ENCODE measurements at regions not wholly inside any gene's neighbourhood (a gene's known extent, or its start where the extent isn't known, plus 50 kb on each side); places are given as distances from the start of the nearest gene placed in this dataset.

DNA sequence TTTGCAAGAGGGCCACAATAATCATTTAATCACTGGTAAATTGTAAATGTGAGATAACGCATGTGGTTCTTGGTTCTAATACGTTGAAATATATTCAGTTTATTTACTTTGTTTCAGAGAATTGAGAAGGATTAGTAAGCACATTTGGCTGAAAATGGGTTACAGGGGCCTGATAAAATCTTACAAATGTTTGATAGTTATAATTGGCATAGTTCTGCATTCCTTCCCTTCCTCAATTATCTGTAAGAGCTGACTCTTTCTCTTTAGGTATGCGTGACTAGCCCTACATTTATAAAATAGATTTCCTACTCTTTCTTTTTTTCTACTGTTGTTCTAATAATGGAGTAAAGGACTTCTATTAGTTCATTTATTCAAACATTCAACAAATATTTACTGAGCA is 685.2 kb downstream of the NUP35 start:
- Histone ChIP-seq H3K9me3 (ENCODE audit: low read length) (no peaks in the 10 kb centered on the region), H3K79me2 (replicated peaks; ENCODE audit: insufficient read depth, low read length) (no peaks in the 10 kb centered on the region), H3K27ac (ENCODE audit: low read length) (no peak overlapping the region), H3K4me3 (ENCODE audit: low read length) (no peak overlapping the region), H3K36me3 (ENCODE audit: insufficient read depth, low read length) (no peaks in the 10 kb centered on the region), H3K4me2 (ENCODE audit: low read length) (no peak overlapping the region), H3F3A (ENCODE audit: insufficient read depth, low read length, poor library complexity, severe bottlenecking) (no peaks in the 10 kb centered on the region), H3K27me3 (ENCODE audit: insufficient read depth, low read depth, low read length) (no peaks in the 10 kb centered on the region), H2AFZ (ENCODE audit: low read depth, low read length) (no peak overlapping the region), H3K9me2 (ENCODE audit: insufficient read depth, low read length) (no peaks in the 10 kb centered on the region), H3K9ac (ENCODE audit: low read length) (no peak overlapping the region), H4K20me1 (ENCODE audit: insufficient read depth) (no peaks in the 10 kb centered on the region)
- TF ChIP-seq, protein P1, sequence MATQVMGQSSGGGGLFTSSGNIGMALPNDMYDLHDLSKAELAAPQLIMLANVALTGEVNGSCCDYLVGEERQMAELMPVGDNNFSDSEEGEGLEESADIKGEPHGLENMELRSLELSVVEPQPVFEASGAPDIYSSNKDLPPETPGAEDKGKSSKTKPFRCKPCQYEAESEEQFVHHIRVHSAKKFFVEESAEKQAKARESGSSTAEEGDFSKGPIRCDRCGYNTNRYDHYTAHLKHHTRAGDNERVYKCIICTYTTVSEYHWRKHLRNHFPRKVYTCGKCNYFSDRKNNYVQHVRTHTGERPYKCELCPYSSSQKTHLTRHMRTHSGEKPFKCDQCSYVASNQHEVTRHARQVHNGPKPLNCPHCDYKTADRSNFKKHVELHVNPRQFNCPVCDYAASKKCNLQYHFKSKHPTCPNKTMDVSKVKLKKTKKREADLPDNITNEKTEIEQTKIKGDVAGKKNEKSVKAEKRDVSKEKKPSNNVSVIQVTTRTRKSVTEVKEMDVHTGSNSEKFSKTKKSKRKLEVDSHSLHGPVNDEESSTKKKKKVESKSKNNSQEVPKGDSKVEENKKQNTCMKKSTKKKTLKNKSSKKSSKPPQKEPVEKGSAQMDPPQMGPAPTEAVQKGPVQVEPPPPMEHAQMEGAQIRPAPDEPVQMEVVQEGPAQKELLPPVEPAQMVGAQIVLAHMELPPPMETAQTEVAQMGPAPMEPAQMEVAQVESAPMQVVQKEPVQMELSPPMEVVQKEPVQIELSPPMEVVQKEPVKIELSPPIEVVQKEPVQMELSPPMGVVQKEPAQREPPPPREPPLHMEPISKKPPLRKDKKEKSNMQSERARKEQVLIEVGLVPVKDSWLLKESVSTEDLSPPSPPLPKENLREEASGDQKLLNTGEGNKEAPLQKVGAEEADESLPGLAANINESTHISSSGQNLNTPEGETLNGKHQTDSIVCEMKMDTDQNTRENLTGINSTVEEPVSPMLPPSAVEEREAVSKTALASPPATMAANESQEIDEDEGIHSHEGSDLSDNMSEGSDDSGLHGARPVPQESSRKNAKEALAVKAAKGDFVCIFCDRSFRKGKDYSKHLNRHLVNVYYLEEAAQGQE (IDR thresholded peaks at IDR 0.05; ENCODE audit: borderline replicate concordance), result no peak
- TF ChIP-seq SMC3 (conservative IDR thresholded peaks at IDR 0.05; ENCODE audit: poor library complexity), result no peak
- TF ChIP-seq RAD21 (conservative IDR thresholded peaks at IDR 0.05), result no peak
- TF ChIP-seq, protein P2, sequence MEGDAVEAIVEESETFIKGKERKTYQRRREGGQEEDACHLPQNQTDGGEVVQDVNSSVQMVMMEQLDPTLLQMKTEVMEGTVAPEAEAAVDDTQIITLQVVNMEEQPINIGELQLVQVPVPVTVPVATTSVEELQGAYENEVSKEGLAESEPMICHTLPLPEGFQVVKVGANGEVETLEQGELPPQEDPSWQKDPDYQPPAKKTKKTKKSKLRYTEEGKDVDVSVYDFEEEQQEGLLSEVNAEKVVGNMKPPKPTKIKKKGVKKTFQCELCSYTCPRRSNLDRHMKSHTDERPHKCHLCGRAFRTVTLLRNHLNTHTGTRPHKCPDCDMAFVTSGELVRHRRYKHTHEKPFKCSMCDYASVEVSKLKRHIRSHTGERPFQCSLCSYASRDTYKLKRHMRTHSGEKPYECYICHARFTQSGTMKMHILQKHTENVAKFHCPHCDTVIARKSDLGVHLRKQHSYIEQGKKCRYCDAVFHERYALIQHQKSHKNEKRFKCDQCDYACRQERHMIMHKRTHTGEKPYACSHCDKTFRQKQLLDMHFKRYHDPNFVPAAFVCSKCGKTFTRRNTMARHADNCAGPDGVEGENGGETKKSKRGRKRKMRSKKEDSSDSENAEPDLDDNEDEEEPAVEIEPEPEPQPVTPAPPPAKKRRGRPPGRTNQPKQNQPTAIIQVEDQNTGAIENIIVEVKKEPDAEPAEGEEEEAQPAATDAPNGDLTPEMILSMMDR (IDR thresholded peaks at IDR 0.05; ENCODE audit: poor library complexity, severe bottlenecking), result no peak
- TF ChIP-seq POLR2AphosphoS5 (IDR thresholded peaks at IDR 0.05), result no peak

DNA sequence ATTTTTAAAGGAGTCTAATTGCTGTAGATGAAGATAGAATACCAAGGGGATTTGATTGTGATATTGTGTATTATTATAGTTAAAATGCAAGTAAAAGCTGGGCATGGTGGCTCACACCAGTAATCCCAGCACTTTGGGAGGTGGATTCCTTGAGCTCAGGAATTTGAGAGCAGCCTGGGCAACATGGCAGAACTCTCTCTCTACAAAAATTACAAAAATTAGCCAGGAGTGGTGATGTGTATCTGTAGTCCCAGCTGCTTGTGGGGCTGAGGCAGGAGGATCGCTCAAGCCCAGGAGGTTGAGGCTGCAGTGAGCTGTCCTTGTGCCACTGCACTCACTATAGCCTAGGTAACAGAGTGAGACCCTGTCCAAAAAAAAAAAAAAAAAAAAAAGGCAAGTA is 687.0 kb downstream of the NUP35 start:
- Histone ChIP-seq H3K36me3 (ENCODE audit: insufficient read depth, low read length) (no peaks in the 10 kb centered on the region), H3K4me2 (ENCODE audit: low read length) (no peak overlapping the region), H2AFZ (ENCODE audit: low read depth, low read length) (no peak overlapping the region), H3F3A (ENCODE audit: insufficient read depth, low read length, poor library complexity, severe bottlenecking) (no peaks in the 10 kb centered on the region), H3K9me2 (ENCODE audit: insufficient read depth, low read length) (no peaks in the 10 kb centered on the region), H3K79me2 (replicated peaks; ENCODE audit: insufficient read depth, low read length) (no peaks in the 10 kb centered on the region), H4K20me1 (ENCODE audit: insufficient read depth) (no peaks in the 10 kb centered on the region), H3K27ac (ENCODE audit: low read length) (no peak overlapping the region), H3K9me3 (ENCODE audit: low read length) (no peaks in the 10 kb centered on the region), H3K9ac (ENCODE audit: low read length) (no peak overlapping the region), H3K4me3 (ENCODE audit: low read length) (no peak overlapping the region), H3K27me3 (ENCODE audit: insufficient read depth, low read depth, low read length) (no peaks in the 10 kb centered on the region)
- TF ChIP-seq SMC3 (conservative IDR thresholded peaks at IDR 0.05; ENCODE audit: poor library complexity) (no peak), TAF1 (IDR thresholded peaks at IDR 0.05; ENCODE audit: low read depth) (no peak), MXI1 (conservative IDR thresholded peaks at IDR 0.05; ENCODE audit: poor library complexity, severe bottlenecking) (no peak), EP300 (conservative IDR thresholded peaks at IDR 0.05; ENCODE audit: poor library complexity, severe bottlenecking) (no peak), EZH2 (IDR thresholded peaks at IDR 0.05; ENCODE audit: borderline replicate concordance, insufficient read depth, low read length, poor library complexity, severe bottlenecking) (no peak)
- TF ChIP-seq, protein P2 (IDR thresholded peaks at IDR 0.05; ENCODE audit: poor library complexity, severe bottlenecking), result no peak
- TF ChIP-seq, protein P1 (IDR thresholded peaks at IDR 0.05; ENCODE audit: borderline replicate concordance), result no peak
